Psoas muscle (tissue), 7 donors: ENCODE measurements at regions not wholly inside any gene's neighbourhood (a gene's known extent, or its start where the extent isn't known, plus 50 kb on each side); places are given as distances from the start of the nearest gene placed in this dataset.

ENCODE experiments used
- ATAC-seq, 4 donors: fragments of 200-7000 bp; cut with Tn5 transposase; one replicate each; pipeline ENCODE4 v1.9.1; 2020; ENCODE audit warnings: moderate library complexity in 3 of 4, mild to moderate bottlenecking in 2 of 4
- DNase-seq, 2 donors: peaks; one replicate each; pipeline ENCODE4 v3.0.0-alpha.2; 2020
- H3K27ac ChIP-seq: fragments of 200-600 bp; one replicate; pipeline ENCODE4 v1.8.0; 2022
- H3K27me3 ChIP-seq, 3 donors: fragments of 200-600 bp in 1 of 3; one replicate each; pipeline versions ENCODE4 v1.6.1 to v1.8.0; 2013 to 2022; ENCODE audit warnings: low read length in 2 of 3, mild to moderate bottlenecking in 2 of 3, moderate library complexity in 1 of 3; ENCODE audit not compliant: insufficient read depth in 3 of 3
- H3K36me3 ChIP-seq, 2 donors: fragments of 200-600 bp in 1 of 2; one replicate each; pipeline versions ENCODE4 v1.6.1 to v1.8.0; 2013 to 2022; ENCODE audit warnings: low read depth in 1 of 2, mild to moderate bottlenecking in 1 of 2, moderate library complexity in 1 of 2; ENCODE audit not compliant: insufficient read depth in 1 of 2
- H3K4me1 ChIP-seq: fragments of 200-600 bp; one replicate; pipeline ENCODE4 v1.8.0; 2022
- H3K4me3 ChIP-seq: fragments of 200-600 bp; one replicate; pipeline ENCODE4 v1.8.0; 2022; ENCODE audit warnings: mild to moderate bottlenecking
- H3K9me3 ChIP-seq: fragments of 200-600 bp; one replicate; pipeline ENCODE4 v1.8.0; 2022
- WGBS, 3 donors: extraction: QIAGEN DNeasy Blood & Tissue Kit; methylation state at CpG; one replicate each; pipeline versions ENCODE4 v1.1.6 to v1.1.7; 2013; 5-methylcytosine and 5-hydroxymethylcytosine counted together
- intact Hi-C, 2 donors: fragments of 100-400 bp; cut with DNase I; formaldehyde crosslinking; loops; one replicate each; pipeline versions ENCODE4 v1.11.0 to v1.14.2; 2022
- TF ChIP-seq, protein P1 (sequence below): fragments of 200-600 bp; IDR thresholded peaks from one replicate; pipeline ENCODE4 v1.8.0; 2022; ENCODE audit warnings: antibody characterized with exemption
- donor health status: healthy with polysubstance abuse.
- donor health status: DM: no; HTN: no; CAD: no; lungs with moderate emphysema.
- donor health status: Bipolar disorder and iron deficiency.
- donor health status: healthy.
- donor health status: DM: yes; HTN: yes; CAD: no.
- donor health status: DM: no; HTN: no; CAD: no.
- donor health status: DM: yes; HTN: yes; CAD: no.

DNA sequence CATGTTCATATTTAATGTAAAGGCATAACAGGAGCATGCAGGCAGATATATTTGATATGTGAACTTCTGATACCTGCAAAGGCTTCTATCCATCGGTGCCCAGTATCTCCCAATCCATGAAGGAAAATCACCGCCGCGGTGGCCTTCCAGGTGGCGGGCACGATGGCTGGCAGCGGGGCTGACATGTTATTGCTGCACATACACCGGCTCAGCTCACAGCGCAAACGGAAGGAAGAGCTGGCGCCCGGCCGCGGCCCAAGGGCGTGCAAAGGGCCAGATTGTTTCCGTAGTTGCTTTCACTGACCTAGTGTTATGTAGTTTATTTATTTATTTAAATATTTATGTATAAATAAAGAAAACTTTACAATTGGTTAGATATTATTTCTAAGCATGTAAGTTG is 322.7 kb upstream of the PITX2 start:
- ATAC-seq (no peak), DNase-seq (no peak)
- H3K4me3 ChIP-seq: no peak overlapping the region
- no peaks in the 10 kb centered on the region for H3K36me3 ChIP-seq
- intact Hi-C loops: no loop called here
- TF ChIP-seq, protein P1, sequence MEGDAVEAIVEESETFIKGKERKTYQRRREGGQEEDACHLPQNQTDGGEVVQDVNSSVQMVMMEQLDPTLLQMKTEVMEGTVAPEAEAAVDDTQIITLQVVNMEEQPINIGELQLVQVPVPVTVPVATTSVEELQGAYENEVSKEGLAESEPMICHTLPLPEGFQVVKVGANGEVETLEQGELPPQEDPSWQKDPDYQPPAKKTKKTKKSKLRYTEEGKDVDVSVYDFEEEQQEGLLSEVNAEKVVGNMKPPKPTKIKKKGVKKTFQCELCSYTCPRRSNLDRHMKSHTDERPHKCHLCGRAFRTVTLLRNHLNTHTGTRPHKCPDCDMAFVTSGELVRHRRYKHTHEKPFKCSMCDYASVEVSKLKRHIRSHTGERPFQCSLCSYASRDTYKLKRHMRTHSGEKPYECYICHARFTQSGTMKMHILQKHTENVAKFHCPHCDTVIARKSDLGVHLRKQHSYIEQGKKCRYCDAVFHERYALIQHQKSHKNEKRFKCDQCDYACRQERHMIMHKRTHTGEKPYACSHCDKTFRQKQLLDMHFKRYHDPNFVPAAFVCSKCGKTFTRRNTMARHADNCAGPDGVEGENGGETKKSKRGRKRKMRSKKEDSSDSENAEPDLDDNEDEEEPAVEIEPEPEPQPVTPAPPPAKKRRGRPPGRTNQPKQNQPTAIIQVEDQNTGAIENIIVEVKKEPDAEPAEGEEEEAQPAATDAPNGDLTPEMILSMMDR: no peak
- H3K27ac ChIP-seq: no peak overlapping the region
- WGBS, 3 donors: 98 to 99% (median 98%) methylated on average over 16 of the region's 16 CpGs
- no peaks in the 10 kb centered on the region for H3K27me3 ChIP-seq
- no peaks in the 10 kb centered on the region for H3K4me1 ChIP-seq
- no peaks in the 10 kb centered on the region for H3K9me3 ChIP-seq

DNA sequence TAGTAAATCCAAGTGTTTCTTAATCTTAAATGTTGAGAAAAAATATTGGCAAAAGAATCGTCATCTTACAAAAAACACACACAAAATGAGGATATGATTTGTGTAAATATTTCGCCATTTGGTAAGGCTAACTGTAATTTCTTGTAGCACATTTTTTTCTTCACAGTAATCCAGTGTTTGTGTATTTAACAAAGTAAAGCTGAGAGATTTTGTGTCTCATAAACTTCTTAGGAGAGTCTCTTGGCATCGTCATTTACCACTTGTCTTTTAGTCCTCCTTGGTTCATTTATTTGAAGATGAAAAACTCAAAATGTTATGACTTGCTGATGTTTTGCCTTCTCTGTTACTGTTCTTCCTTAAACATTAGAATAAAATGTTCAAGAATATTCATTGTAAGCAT is 326.7 kb upstream of the PITX2 start:
- TF ChIP-seq, protein P1: no peak
- no peaks in the 10 kb centered on the region for H3K36me3 ChIP-seq
- H3K27me3 ChIP-seq: no peaks in the 10 kb centered on the region
- H3K27ac ChIP-seq: no peak overlapping the region
- no peaks in the 10 kb centered on the region for H3K4me1 ChIP-seq
- intact Hi-C loops: no loop called here
- H3K9me3 ChIP-seq: no peaks in the 10 kb centered on the region
- WGBS, 3 donors: 93 to 94% (median 94%) methylated on average over 3 of the region's 3 CpGs
- no peak overlapping the region for H3K4me3 ChIP-seq
- no peak for ATAC-seq
- no peak for DNase-seq

DNA sequence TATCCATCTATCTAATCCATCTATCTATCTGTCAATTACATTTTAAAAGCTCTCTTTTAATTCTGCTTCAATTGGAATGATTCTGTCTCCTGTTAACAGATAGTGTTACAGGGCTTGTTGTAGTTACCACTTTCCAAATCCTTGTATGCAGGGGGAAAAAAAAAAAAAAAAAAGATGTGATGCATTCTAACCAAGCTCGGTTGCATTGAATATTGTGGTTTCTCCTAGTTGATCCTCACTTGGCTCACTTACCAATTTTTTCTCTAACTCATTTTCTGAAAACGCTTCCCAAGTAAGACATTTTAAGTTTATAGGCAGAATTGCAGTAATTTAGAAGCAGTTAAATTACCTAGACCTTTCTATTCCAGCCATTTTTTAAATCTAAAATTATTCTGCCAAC is 327.9 kb upstream of the PITX2 start:
- H3K27me3 ChIP-seq: no peaks in the 10 kb centered on the region
- H3K9me3 ChIP-seq: no peaks in the 10 kb centered on the region
- H3K4me1 ChIP-seq: no peaks in the 10 kb centered on the region
- H3K4me3 ChIP-seq: no peak overlapping the region
- WGBS, 3 donors: 55 to 69% (median 60%) methylated on average over 2 of the region's 2 CpGs
- TF ChIP-seq, protein P1: no peak
- DNase-seq (no peak), ATAC-seq (no peak)
- intact Hi-C loops: no loop called here
- no peaks in the 10 kb centered on the region for H3K36me3 ChIP-seq
- H3K27ac ChIP-seq: no peak overlapping the region

DNA sequence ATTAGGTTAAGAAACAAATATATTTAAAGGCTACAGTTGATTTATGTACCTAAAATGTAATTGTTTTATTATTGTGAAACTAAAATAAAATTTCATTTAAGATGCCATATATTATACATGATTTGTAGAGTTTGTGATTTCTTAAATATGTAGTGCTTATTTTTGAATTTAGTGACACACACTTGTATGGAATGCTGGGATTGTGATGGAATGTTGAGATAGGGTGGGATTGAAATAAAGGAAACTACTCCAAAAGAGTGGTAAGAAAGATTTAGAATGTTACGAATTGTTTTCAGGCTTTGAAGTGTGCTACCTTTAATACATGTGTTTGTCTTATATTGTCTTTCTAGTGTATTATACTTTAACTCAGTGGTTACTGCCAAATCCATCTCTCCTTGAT is 330.3 kb upstream of the PITX2 start:
- TF ChIP-seq, protein P1: no peak
- Histone ChIP-seq H3K9me3 (no peaks in the 10 kb centered on the region), H3K4me3 (no peak overlapping the region), H3K4me1 (no peaks in the 10 kb centered on the region), H3K36me3 (no peaks in the 10 kb centered on the region), H3K27ac (no peak overlapping the region), H3K27me3 (no peaks in the 10 kb centered on the region)
- no peak for DNase-seq
- WGBS, 3 donors: 84 to 86% (median 85%) methylated on average over 1 of the region's 1 CpG
- intact Hi-C loops: no loop called here
- ATAC-seq: no peak

DNA sequence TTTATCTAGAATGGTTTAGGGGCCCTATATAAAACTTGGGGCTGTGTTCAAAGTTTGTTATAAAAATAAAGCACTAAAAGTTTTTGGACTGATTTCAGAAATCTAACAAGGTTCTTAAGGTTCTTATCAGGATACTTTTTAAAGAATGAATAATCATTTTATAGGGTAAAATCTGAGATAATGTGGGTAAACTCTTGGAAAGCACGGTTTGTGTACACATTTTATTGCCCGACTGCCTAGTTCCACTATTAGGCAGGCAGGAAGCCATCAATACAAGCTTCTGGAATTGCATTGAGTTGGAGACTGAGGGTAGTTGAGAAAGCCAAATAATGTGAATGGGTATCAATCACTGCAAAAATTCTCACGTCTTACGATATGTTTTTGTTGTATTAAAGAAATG is 331.0 kb upstream of the PITX2 start:
- TF ChIP-seq, protein P1: no peak
- no peak overlapping the region for H3K27ac ChIP-seq
- no peaks in the 10 kb centered on the region for H3K4me1 ChIP-seq
- ATAC-seq (no peak), DNase-seq (no peak)
- H3K27me3 ChIP-seq: no peaks in the 10 kb centered on the region
- 59 to 77% (median 60%) methylated on average over 4 of the region's 4 CpGs for whole genome bisulfite sequencing, 3 donors
- intact Hi-C loops: no loop called here
- H3K9me3 ChIP-seq: no peaks in the 10 kb centered on the region
- no peaks in the 10 kb centered on the region for H3K36me3 ChIP-seq
- no peak overlapping the region for H3K4me3 ChIP-seq
